IPS-NIHi11 (cell line): ENCODE measurements at regions not wholly inside any gene's neighbourhood (a gene's known extent, or its start where the extent isn't known, plus 50 kb on each side); places are given as distances from the start of the nearest gene placed in this dataset.

Source experiments
- DNase-seq: peaks from one replicate; pipeline ENCODE4 v3.0.0; 2012; ENCODE audit warnings: mixed read lengths, low spot score

- DNase-seq: no peak
Measured at GRCh38 chr7:91519241-91520158, 255.3 kb downstream of the FZD1 start.

- no peak for DNase-seq
Measured at GRCh38 chr7:91520645-91521044, 256.4 kb downstream of the FZD1 start.

GRCh38 chr7:91526404-91526803 is 262.2 kb downstream of the FZD1 start:
- no peak for DNase-seq

GRCh38 chr7:91527460-91527859 is 263.2 kb downstream of the FZD1 start:
- no peak for DNase-seq

GRCh38 chr7:91533996-91534395 is 269.8 kb downstream of the FZD1 start:
- no peak for DNase-seq

- DNase-seq: no peak
Measured at GRCh38 chr7:91537260-91538152, 273.3 kb downstream of the FZD1 start.

- no peak for DNase-seq
Measured at GRCh38 chr7:91541641-91542040, 277.4 kb downstream of the FZD1 start.

GRCh38 chr7:91543646-91544045 is 279.4 kb downstream of the FZD1 start:
- DNase-seq: no peak

GRCh38 chr7:91549878-91550277 is 285.6 kb downstream of the FZD1 start:
- no peak for DNase-seq

GRCh38 chr7:91550931-91551330 is 286.7 kb downstream of the FZD1 start:
- no peak for DNase-seq

- DNase-seq: no peak
Measured at GRCh38 chr7:91551377-91552175, 287.3 kb downstream of the FZD1 start.

- no peak for DNase-seq
Measured at GRCh38 chr7:91553410-91553895, 289.2 kb downstream of the FZD1 start.

- DNase-seq: no peak
Measured at GRCh38 chr7:91554883-91555282, 290.6 kb downstream of the FZD1 start.

- no peak for DNase-seq
Measured at GRCh38 chr7:91556239-91556638, 292.0 kb downstream of the FZD1 start.

- DNase-seq: no peak
Measured at GRCh38 chr7:91556956-91557650, 292.9 kb downstream of the FZD1 start.

GRCh38 chr7:91557789-91558404 is 293.7 kb downstream of the FZD1 start:
- DNase-seq: no peak

- DNase-seq: no peak
Measured at GRCh38 chr7:91559947-91560346, 295.7 kb downstream of the FZD1 start.

GRCh38 chr7:91564101-91564500 is 299.9 kb downstream of the FZD1 start:
- DNase-seq: no peak

- no peak for DNase-seq
Measured at GRCh38 chr7:91564541-91564940, 300.3 kb downstream of the FZD1 start.

GRCh38 chr7:91565499-91566401 is 301.5 kb downstream of the FZD1 start:
- no peak for DNase-seq
